GM12878 (cell line): ENCODE measurements at regions not wholly inside any gene's neighbourhood (a gene's known extent, or its start where the extent isn't known, plus 50 kb on each side); places are given as distances from the start of the nearest gene placed in this dataset.

ENCODE experiments used
- ATAC-seq: fragments of 200-7000 bp; cut with Tn5 transposase; 3 replicates; pipeline ENCODE4 v1.9.1; 2020; ENCODE audit warnings: mild to moderate bottlenecking, moderate library complexity
- BruUV-seq: library from RNA; stranded (reverse); fragments of 400-500 nt; replicated peaks from 2 replicates; lab custom pipeline; 2021; lab: Mats Ljungman, UMichigan
- CTCF ChIA-PET: fragments of 300-600 bp; sonication (Branson Sonifier 250); formaldehyde crosslinking; extraction: SDS; loops from one replicate; lab custom pipeline; 2021; ENCODE audit warnings: inconsistent platforms; lab: Yijun Ruan, JAX
- POLR2A ChIA-PET: fragments of 350-600 bp; formaldehyde crosslinking; extraction: SDS; loops from one replicate; lab custom pipeline; 2021; ENCODE audit warnings: inconsistent platforms; lab: Charles Lee
- RAD21 ChIA-PET: fragments of 300-600 bp; sonication (Branson Sonifier 250); formaldehyde crosslinking; loops from one replicate; lab custom pipeline; 2023; ENCODE audit warnings: antibody characterized with exemption; ENCODE audit not compliant: unreplicated experiment; lab: Charles Lee
- SMC1A ChIA-PET: fragments of 300-600 bp; sonication (Branson Sonifier 250); formaldehyde crosslinking; loops from one replicate; lab custom pipeline; 2023; ENCODE audit not compliant: unreplicated experiment, uncharacterized antibody; lab: Charles Lee
- DNase-seq: peaks from one replicate; pipeline ENCODE4 v3.0.0-alpha.2; 2011; ENCODE audit warnings: low read depth, low spot score
- FAIRE-seq: peaks from 3 replicates; lab custom pipeline; 2011; peaks lifted over from hg19 to GRCh38; lab: Jason Lieb, UNC
- H2AFZ ChIP-seq: 2 replicates; pipeline ENCODE4 v1.6.0; 2011; ENCODE audit warnings: low read depth, low read length, control low read depth; ENCODE audit not compliant: control insufficient read depth
- H3K27ac ChIP-seq: 2 replicates; pipeline ENCODE4 v1.5.1; 2011; ENCODE audit warnings: control low read depth; ENCODE audit not compliant: control insufficient read depth, insufficient read depth
- H3K27me3 ChIP-seq, 2 experiments: replicated peaks in 1 of 2; 2 replicates each; pipeline versions ENCODE4 v1.6.0 to v1.6.1; 2011; ENCODE audit warnings: low read length in 1 of 2; ENCODE audit not compliant: control insufficient read depth in 2 of 2, insufficient read depth in 2 of 2
- H3K36me3 ChIP-seq, 2 experiments: 2 replicates each; pipeline ENCODE4 v1.5.1; 2011; ENCODE audit warnings: low read length in 1 of 2; ENCODE audit not compliant: control insufficient read depth in 2 of 2, insufficient read depth in 2 of 2
- H3K4me1 ChIP-seq: 2 replicates; pipeline ENCODE4 v1.6.1; 2011; ENCODE audit warnings: mild to moderate bottlenecking, low read length, moderate library complexity, mixed read lengths; ENCODE audit not compliant: control insufficient read depth, insufficient read depth
- H3K4me2 ChIP-seq: 2 replicates; pipeline ENCODE4 v1.6.0; 2011; ENCODE audit warnings: control low read depth; ENCODE audit not compliant: control insufficient read depth, insufficient read depth
- H3K4me3 ChIP-seq: fragments of 200-600 bp; sonication (generic); 2 replicates; pipeline ENCODE4 v1.5.1; 2016
- H3K79me2 ChIP-seq: 2 replicates; pipeline ENCODE4 v1.6.0; 2011; ENCODE audit warnings: low read length; ENCODE audit not compliant: control insufficient read depth, insufficient read depth
- H3K9ac ChIP-seq: 2 replicates; pipeline ENCODE4 v1.8.0; 2011; ENCODE audit warnings: low read length, control low read depth, mixed read lengths; ENCODE audit not compliant: control insufficient read depth, insufficient read depth
- H3K9me3 ChIP-seq: replicated peaks from 3 replicates; pipeline ENCODE4 v1.5.1; 2011; ENCODE audit warnings: mild to moderate bottlenecking, low read length; ENCODE audit not compliant: control insufficient read depth, insufficient read depth
- H4K20me1 ChIP-seq: 2 replicates; pipeline ENCODE4 v1.6.0; 2011; ENCODE audit not compliant: control insufficient read depth, insufficient read depth
- BACH1 ChIP-seq: fragments of 450-650 bp; IDR thresholded peaks from 2 replicates; pipeline ENCODE4 v1.6.1; 2017; ENCODE audit warnings: mild to moderate bottlenecking, borderline replicate concordance
- BMI1 ChIP-seq: fragments of 450-650 bp; IDR thresholded peaks from 2 replicates; pipeline ENCODE4 v1.6.1; 2016; ENCODE audit warnings: mild to moderate bottlenecking, moderate library complexity, borderline replicate concordance
- CBX5 ChIP-seq: sonication (generic); IDR thresholded peaks from 2 replicates; pipeline ENCODE4 v1.6.1; 2016; ENCODE audit warnings: low read depth, moderate library complexity, mild to moderate bottlenecking, inconsistent platforms
- E4F1 ChIP-seq: fragments of 450-650 bp; IDR thresholded peaks from 2 replicates; pipeline ENCODE4 v1.6.1; 2018; ENCODE audit warnings: borderline replicate concordance, mild to moderate bottlenecking; ENCODE audit not compliant: partially characterized antibody
- ETV6 ChIP-seq, 2 experiments: fragments of 450-650 bp in 1 of 2; IDR thresholded peaks in 1 of 2; conservative IDR thresholded peaks in 1 of 2; 2 replicates each; pipeline ENCODE4 v1.6.1; 2014; ENCODE audit warnings: antibody characterized with exemption in 1 of 2, borderline replicate concordance in 1 of 2, low read depth in 1 of 2, mild to moderate bottlenecking in 1 of 2, moderate library complexity in 1 of 2
- JUNB ChIP-seq: IDR thresholded peaks from 2 replicates; pipeline ENCODE4 v1.6.1; 2016; ENCODE audit warnings: antibody characterized with exemption, mild to moderate bottlenecking
- KDM1A ChIP-seq: fragments of 200-600 bp; sonication (generic); IDR thresholded peaks from 2 replicates; pipeline ENCODE4 v1.6.1; 2016; ENCODE audit warnings: borderline replicate concordance
- NBN ChIP-seq: fragments of 450-650 bp; IDR thresholded peaks from 2 replicates; pipeline ENCODE4 v1.6.1; 2016
- NFXL1 ChIP-seq: fragments of 450-650 bp; IDR thresholded peaks from 2 replicates; pipeline ENCODE4 v1.6.1; 2017; ENCODE audit warnings: antibody characterized with exemption, mild to moderate bottlenecking, borderline replicate concordance
- NR2F1 ChIP-seq: fragments of 450-650 bp; conservative IDR thresholded peaks from 2 replicates; pipeline ENCODE4 v1.6.1; 2017; ENCODE audit warnings: mild to moderate bottlenecking
- RAD51 ChIP-seq: fragments of 450-650 bp; IDR thresholded peaks from 2 replicates; pipeline ENCODE4 v1.6.1; 2016; ENCODE audit warnings: moderate library complexity, mild to moderate bottlenecking, inconsistent platforms
- RELB ChIP-seq: fragments of 450-650 bp; IDR thresholded peaks from 2 replicates; pipeline ENCODE4 v1.6.1; 2017; ENCODE audit warnings: low read depth, mild to moderate bottlenecking, moderate library complexity
- STAT1 ChIP-seq: fragments of 450-650 bp; conservative IDR thresholded peaks from 2 replicates; pipeline ENCODE4 v1.6.1; 2014; ENCODE audit warnings: antibody characterized with exemption, mild to moderate bottlenecking
- TCF7 ChIP-seq: IDR thresholded peaks from 2 replicates; pipeline ENCODE4 v1.6.1; 2014; ENCODE audit warnings: antibody characterized with exemption, borderline replicate concordance
- ZBTB4 ChIP-seq: fragments of 450-650 bp; formaldehyde crosslinking; IDR thresholded peaks from 2 replicates; pipeline ENCODE4 v1.4.0; 2022; ENCODE audit warnings: mild to moderate bottlenecking, moderate library complexity
- ZZZ3 ChIP-seq: IDR thresholded peaks from 2 replicates; pipeline ENCODE4 v1.6.1; 2011; ENCODE audit warnings: low read depth; ENCODE audit not compliant: control insufficient read depth, insufficient read length
- WGBS: methylation state at CpG from one replicate; pipeline ENCODE4 v1.1.6; 2016; ENCODE audit warnings: low lambda C conversion rate; ENCODE audit not compliant: insufficient replicate concordance, insufficient coverage; ENCODE audit errors: missing lambda C conversion rate; 5-methylcytosine and 5-hydroxymethylcytosine counted together
- in situ Hi-C: fragments of 300-500 bp; cut with MboI; formaldehyde crosslinking; loops from 9 replicates; pipeline ENCODE4 v1.14.3; 2018; ENCODE audit warnings: mixed read lengths
- intact Hi-C: fragments of 100-400 bp; cut with micrococcal nuclease; formaldehyde crosslinking; loops from one replicate; pipeline ENCODE4 v1.14.2; 2022; ENCODE audit not compliant: unreplicated experiment

- TF ChIP-seq ZZZ3 = no peak
- no peak for TF ChIP-seq JUNB
- no peak for TF ChIP-seq NR2F1
- TF ChIP-seq, all 136 proteins: peak for 0
These were observed 59.0 kb upstream of the SMAD6 start (continued) for GRCh38 chr15:66643033-66643432.

GRCh38 chr15:66644000-66644787 lies 57.8 kb upstream of the SMAD6 start:
- no peaks in the 10 kb centered on the region for H3K79me2 ChIP-seq
- in situ Hi-C loops = no loop called here
- ATAC-seq (no peak), FAIRE-seq (no peak), DNase-seq (no peak)
- H3K4me1 ChIP-seq = no peaks in the 10 kb centered on the region
- ChIA-PET SMC1A (no interaction called here), RAD21 (no interaction called here), CTCF (no interaction called here), POLR2A (no interaction called here)
- H3K4me2 ChIP-seq = no peak overlapping the region
- no peaks in the 10 kb centered on the region for H3K36me3 ChIP-seq
- WGBS = 48% methylated on average over 11 of the region's 13 CpGs
- H2AFZ ChIP-seq = no peak overlapping the region
- no peaks in the 10 kb centered on the region for H3K9me3 ChIP-seq
- no peak overlapping the region for H3K4me3 ChIP-seq
- BruUV-seq = no TSS peak
- no peak overlapping the region for H3K27ac ChIP-seq
- no peak overlapping the region for H3K9ac ChIP-seq
- no peaks in the 10 kb centered on the region; the same call in 1 of the 2 replicates for H4K20me1 ChIP-seq
- H3K27me3 ChIP-seq = no peaks in the 10 kb centered on the region; a peak in 1 of 4 replicates
- intact Hi-C loops = no loop called here
- TF ChIP-seq STAT1 (no peak), RELB (no peak), TCF7 (no peak), BMI1 (no peak), ZBTB4 (CRISPR knock-in tag) (no peak), NFXL1 (no peak), NBN (no peak), NR2F1 (no peak), E4F1 (no peak), CBX5 (no peak), ETV6 (conservative IDR thresholded peaks at IDR 0.05 in 1 of 2, IDR thresholded peaks at IDR 0.05 in 1 of 2; ENCODE audit: borderline replicate concordance in 1 of 2, low read depth in 1 of 2) (no peak), BACH1 (no peak), KDM1A (no peak), RAD51 (no peak)
